ENCODE measurements at regions not wholly inside any gene's neighbourhood (a gene's known extent, or its start where the extent isn't known, plus 50 kb on each side); places are given as distances from the start of the nearest gene placed in this dataset.

DNA sequence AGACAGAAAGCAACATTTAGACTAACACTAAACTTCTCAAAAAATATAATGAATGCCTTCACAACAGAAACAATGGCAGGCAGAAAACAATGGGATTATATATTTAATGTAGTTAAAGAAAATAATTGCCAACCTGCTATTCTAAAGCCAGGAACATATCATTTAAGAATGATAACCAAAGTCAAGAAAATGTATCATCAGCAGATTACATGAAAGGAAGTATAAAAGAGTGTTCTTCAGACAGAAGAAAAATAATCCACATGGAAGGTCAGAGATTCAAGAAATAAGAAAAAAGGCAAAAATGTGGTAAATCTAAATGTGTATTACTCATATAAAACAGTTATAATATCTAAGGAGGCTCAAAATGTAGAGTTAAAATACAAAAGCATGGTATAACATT lies 98.1 kb downstream of the CYP26A1 start:
- ChIA-PET CTCF (no interaction called here), POLR2A (no interaction called here)
- Histone ChIP-seq H3K4me1 (ENCODE audit: control insufficient read depth, extremely low read depth, insufficient read depth, low read length) (no peaks in the 10 kb centered on the region), H3K9me3 (replicated peaks; ENCODE audit: control insufficient read depth, insufficient read depth, low read length) (no peaks in the 10 kb centered on the region), H3K79me2 (ENCODE audit: control insufficient read depth, insufficient read depth, low read length) (no peaks in the 10 kb centered on the region), H3K4me2 (ENCODE audit: insufficient read depth, low read length) (no peak overlapping the region), H3K36me3 (ENCODE audit: control insufficient read depth in 2 of 2, extremely low read depth in 1 of 2, insufficient read depth in 2 of 2, low read length in 2 of 2) (no peaks in the 10 kb centered on the region), H3K27ac (ENCODE audit: insufficient read depth, low read depth, low read length) (no peak overlapping the region), H3K9ac (replicated peaks; ENCODE audit: extremely low read depth, insufficient read depth, low read length) (no peak overlapping the region), H4K20me1 (replicated peaks; ENCODE audit: control insufficient read depth, extremely low read depth, insufficient read depth, low read length) (no peaks in the 10 kb centered on the region), H3K27me3 (ENCODE audit: control insufficient read depth in 2 of 2, insufficient read depth in 2 of 2, low read length in 2 of 2) (peaks cover 4 to 18% of the 10 kb centered on the region in 2 experiments), H3K4me3 (replicated peaks in 1 of 3; ENCODE audit: insufficient read depth in 1 of 3, low read depth in 1 of 3, low read length in 3 of 3) (no peak overlapping the region), H2AFZ (ENCODE audit: low read depth, low read length) (no peak overlapping the region), H3K9me1 (replicated peaks; ENCODE audit: control insufficient read depth, extremely low read depth, insufficient read depth, low read length) (no peaks in the 10 kb centered on the region)
- dilution Hi-C loops (cut with MboI; ENCODE audit: extremely low pct_ligation_motif_present, low sequenced_read_pairs) (no loop called here), intact Hi-C loops (cut with micrococcal nuclease) (no loop called here)
- TF ChIP-seq, protein P1, sequence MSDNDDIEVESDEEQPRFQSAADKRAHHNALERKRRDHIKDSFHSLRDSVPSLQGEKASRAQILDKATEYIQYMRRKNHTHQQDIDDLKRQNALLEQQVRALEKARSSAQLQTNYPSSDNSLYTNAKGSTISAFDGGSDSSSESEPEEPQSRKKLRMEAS (IDR thresholded peaks at IDR 0.05; ENCODE audit: insufficient read depth, insufficient read length): no peak
- TF ChIP-seq POLR2AphosphoS5 (IDR thresholded peaks at IDR 0.05; ENCODE audit: insufficient read depth, low read depth, low read length) (no peak), POLR2A (IDR thresholded peaks at IDR 0.05; ENCODE audit: low read depth, low read length) (no peak), JUN (IDR thresholded peaks at IDR 0.05; ENCODE audit: borderline replicate concordance, insufficient read depth, insufficient read length, low read depth) (no peak), EZH2 (IDR thresholded peaks at IDR 0.05; ENCODE audit: borderline replicate concordance, low read depth, low read length, severe bottlenecking) (no peak), FOS (IDR thresholded peaks at IDR 0.05; ENCODE audit: borderline replicate concordance, insufficient read depth, low read length) (no peak), MYC (IDR thresholded peaks at IDR 0.05; ENCODE audit: low read depth, low read length) (no peak), GATA2 (IDR thresholded peaks at IDR 0.05; ENCODE audit: insufficient read depth, insufficient read length, low read depth, low read length) (no peak)
- TF ChIP-seq, protein P2, sequence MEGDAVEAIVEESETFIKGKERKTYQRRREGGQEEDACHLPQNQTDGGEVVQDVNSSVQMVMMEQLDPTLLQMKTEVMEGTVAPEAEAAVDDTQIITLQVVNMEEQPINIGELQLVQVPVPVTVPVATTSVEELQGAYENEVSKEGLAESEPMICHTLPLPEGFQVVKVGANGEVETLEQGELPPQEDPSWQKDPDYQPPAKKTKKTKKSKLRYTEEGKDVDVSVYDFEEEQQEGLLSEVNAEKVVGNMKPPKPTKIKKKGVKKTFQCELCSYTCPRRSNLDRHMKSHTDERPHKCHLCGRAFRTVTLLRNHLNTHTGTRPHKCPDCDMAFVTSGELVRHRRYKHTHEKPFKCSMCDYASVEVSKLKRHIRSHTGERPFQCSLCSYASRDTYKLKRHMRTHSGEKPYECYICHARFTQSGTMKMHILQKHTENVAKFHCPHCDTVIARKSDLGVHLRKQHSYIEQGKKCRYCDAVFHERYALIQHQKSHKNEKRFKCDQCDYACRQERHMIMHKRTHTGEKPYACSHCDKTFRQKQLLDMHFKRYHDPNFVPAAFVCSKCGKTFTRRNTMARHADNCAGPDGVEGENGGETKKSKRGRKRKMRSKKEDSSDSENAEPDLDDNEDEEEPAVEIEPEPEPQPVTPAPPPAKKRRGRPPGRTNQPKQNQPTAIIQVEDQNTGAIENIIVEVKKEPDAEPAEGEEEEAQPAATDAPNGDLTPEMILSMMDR (IDR thresholded peaks at IDR 0.05; ENCODE audit: extremely low read depth in 1 of 2, insufficient read depth in 1 of 2, low read depth in 1 of 2, low read length in 2 of 2): no peak
- DNase-seq (ENCODE audit: low read depth, low spot score): no peak
- no peak for FAIRE-seq
- no TSS peak for BruUV-seq (replicated peaks)
